ENCODE measurements at regions not wholly inside any gene's neighbourhood (a gene's known extent, or its start where the extent isn't known, plus 50 kb on each side); places are given as distances from the start of the nearest gene placed in this dataset.

GRCh38 chr22:19663286-19663815 lies 51.0 kb upstream of the SEPTIN5 start:
- Histone ChIP-seq H3K9me3 (ENCODE audit: control insufficient read depth, insufficient read depth, low read depth, low read length) (no peaks in the 10 kb centered on the region), H3K4me3 (ENCODE audit: low read depth, low read length) (no peak overlapping the region), H3K36me3 (ENCODE audit: control insufficient read depth in 2 of 2, insufficient read depth in 1 of 2, low read length in 2 of 2) (no peaks in the 10 kb centered on the region), H3K4me1 (ENCODE audit: control insufficient read depth, insufficient read depth, low read length) (0 out of 2 replicates have a peak, but pooled peaks cover 3% of the 10 kb centered on the region), H3K27ac (ENCODE audit: extremely low read depth, low read depth, low read length) (no peak overlapping the region)
- ChIA-PET CTCF (interaction anchor here (0.7 to 1.7 kb wide), 2 partner anchors 14 to 32 kb away, joined by 3 to 5 read pairs; no protein-coding TSS in a partner anchor), POLR2A (no interaction called here)
- TF ChIP-seq ZNF704 (tag by site-specific recombination; IDR thresholded peaks at IDR 0.05) (no peak), ZBTB17 (tag by site-specific recombination; IDR thresholded peaks at IDR 0.05) (peak; percentile 91)

GRCh38 chr22:19663821-19664355 lies 50.4 kb upstream of the SEPTIN5 start:
- POLR2A ChIA-PET = no interaction called here
- no peak overlapping the region for H3K27ac ChIP-seq (ENCODE audit: extremely low read depth, low read depth, low read length)
- H3K4me1 ChIP-seq (ENCODE audit: control insufficient read depth, insufficient read depth, low read length) = 0 out of 2 replicates have a peak, but pooled peaks cover 3% of the 10 kb centered on the region
- no peak overlapping the region for H3K4me3 ChIP-seq (ENCODE audit: low read depth, low read length)
- TF ChIP-seq ZNF423 (tag by site-specific recombination; IDR thresholded peaks at IDR 0.05) (peak; percentile 53; the same call in 1 of the 2 replicates), ZFHX2 (tag by site-specific recombination; conservative IDR thresholded peaks at IDR 0.05) (peak; percentile 93), ZNF341 (tag by site-specific recombination; IDR thresholded peaks at IDR 0.05; ENCODE audit: low read depth) (peak; percentile 40; the same call in 1 of the 2 replicates), EGR2 (tag by site-specific recombination; IDR thresholded peaks at IDR 0.05; ENCODE audit: low read depth) (peak; percentile 92), SP3 (tag by site-specific recombination; IDR thresholded peaks at IDR 0.05) (0 out of 2 replicates have a peak, but pooled peaks have one; percentile 20), OSR2 (tag by site-specific recombination; IDR thresholded peaks at IDR 0.05) (peak; percentile 19; the same call in 1 of the 2 replicates), ZNF843 (tag by site-specific recombination; IDR thresholded peaks at IDR 0.05) (no peak), ZBTB48 (tag by site-specific recombination; IDR thresholded peaks at IDR 0.05) (peak; percentile 71), PATZ1 (tag by site-specific recombination; IDR thresholded peaks at IDR 0.05) (peak; percentile 57), ZNF777 (tag by site-specific recombination; IDR thresholded peaks at IDR 0.05; ENCODE audit: borderline replicate concordance) (no peak), ZNF600 (tag by site-specific recombination; IDR thresholded peaks at IDR 0.05) (peak; percentile 34; the same call in 1 of the 2 replicates), SETDB1 (IDR thresholded peaks at IDR 0.05; ENCODE audit: insufficient read length, low read length) (no peak), ZIC2 (tag by site-specific recombination; IDR thresholded peaks at IDR 0.05) (peak; percentile 89), GLIS2 (tag by site-specific recombination; IDR thresholded peaks at IDR 0.05) (peak; percentile 66), GLIS1 (tag by site-specific recombination; IDR thresholded peaks at IDR 0.05) (peak; percentile 72)
- no peaks in the 10 kb centered on the region for H3K36me3 ChIP-seq (ENCODE audit: control insufficient read depth in 2 of 2, insufficient read depth in 1 of 2, low read length in 2 of 2)
- H3K9me3 ChIP-seq (ENCODE audit: control insufficient read depth, insufficient read depth, low read depth, low read length) = no peaks in the 10 kb centered on the region
- CTCF ChIA-PET = interaction anchor here (0.7 to 1.7 kb wide), 3 partner anchors 14 to 33 kb away, joined by 3 to 5 read pairs (median 4); no protein-coding TSS in a partner anchor

- POLR2A ChIA-PET = no interaction called here
- 0 out of 2 replicates have a peak, but pooled peaks cover 3% of the 10 kb centered on the region for H3K4me1 ChIP-seq (ENCODE audit: control insufficient read depth, insufficient read depth, low read length)
- CTCF ChIA-PET = interaction anchor here (0.9 to 1.7 kb wide), 2 partner anchors 15 to 33 kb away, joined by 4 to 5 read pairs; no protein-coding TSS in a partner anchor
- TF ChIP-seq ZNF366 (tag by site-specific recombination; conservative IDR thresholded peaks at IDR 0.05) (no peak), ZNF792 (tag by site-specific recombination; IDR thresholded peaks at IDR 0.05) (no peak), ZNF157 (tag by site-specific recombination; IDR thresholded peaks at IDR 0.05) (no peak), ZNF174 (tag by site-specific recombination; IDR thresholded peaks at IDR 0.05) (no peak), ZNF214 (tag by site-specific recombination; IDR thresholded peaks at IDR 0.05; ENCODE audit: borderline replicate concordance) (no peak), CTCF (tag by site-specific recombination; IDR thresholded peaks at IDR 0.05) (no peak), ELK4 (IDR thresholded peaks at IDR 0.05; ENCODE audit: borderline replicate concordance, low read depth, low read length) (no peak), ZFP37 (tag by site-specific recombination; IDR thresholded peaks at IDR 0.05) (no peak), ZNF433 (tag by site-specific recombination; IDR thresholded peaks at IDR 0.05; ENCODE audit: low read depth) (no peak)
These were observed 49.9 kb upstream of the SEPTIN5 start for GRCh38 chr22:19664406-19664805.

More at GRCh38 chr22:19664406-19664805, 49.9 kb upstream of the SEPTIN5 start:
- Histone ChIP-seq H3K9me3 (ENCODE audit: control insufficient read depth, insufficient read depth, low read depth, low read length) (no peaks in the 10 kb centered on the region), H3K27ac (ENCODE audit: extremely low read depth, low read depth, low read length) (no peak overlapping the region), H3K4me3 (ENCODE audit: low read depth, low read length) (no peak overlapping the region), H3K36me3 (ENCODE audit: control insufficient read depth in 2 of 2, insufficient read depth in 1 of 2, low read length in 2 of 2) (no peaks in the 10 kb centered on the region)

Data from HEK293 (cell line).